ENCODE measurements at regions not wholly inside any gene's neighbourhood (a gene's known extent, or its start where the extent isn't known, plus 50 kb on each side); places are given as distances from the start of the nearest gene placed in this dataset.

DNA sequence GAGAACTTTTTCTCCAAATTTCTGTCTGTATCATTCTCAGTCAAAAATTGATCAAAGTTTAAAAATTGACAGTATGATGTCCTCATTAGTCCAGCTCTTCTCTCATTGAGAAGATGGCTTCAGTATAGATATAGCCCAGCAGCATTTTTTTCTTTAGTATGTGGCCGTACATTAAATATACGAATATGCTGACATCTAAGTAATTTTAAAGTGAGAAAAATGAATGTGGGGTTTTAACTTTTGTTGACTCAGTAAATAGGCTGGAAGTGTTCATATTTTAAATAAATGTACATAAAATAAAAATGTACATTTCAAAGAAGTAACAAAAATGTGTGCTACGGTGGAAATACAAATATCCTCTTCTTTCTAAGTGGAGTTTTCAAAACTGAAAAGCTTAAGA, 123.5 kb upstream of the PKN2 start:
- Histone ChIP-seq H3K27ac (no peak overlapping the region), H3K4me1 (no peaks in the 10 kb centered on the region), H3K9me3 (no peaks in the 10 kb centered on the region), H3K36me3 (no peaks in the 10 kb centered on the region), H3K4me3 (no peak overlapping the region), H3K27me3 (no peaks in the 10 kb centered on the region)
- intact Hi-C loops (cut with DNase I): no loop called here
- ATAC-seq (no peak), DNase-seq (no peak)
- 84 to 90% (median 89%) methylated on average over 3 of the region's 3 CpGs for WGBS, 4 donors
- TF ChIP-seq, protein P1, sequence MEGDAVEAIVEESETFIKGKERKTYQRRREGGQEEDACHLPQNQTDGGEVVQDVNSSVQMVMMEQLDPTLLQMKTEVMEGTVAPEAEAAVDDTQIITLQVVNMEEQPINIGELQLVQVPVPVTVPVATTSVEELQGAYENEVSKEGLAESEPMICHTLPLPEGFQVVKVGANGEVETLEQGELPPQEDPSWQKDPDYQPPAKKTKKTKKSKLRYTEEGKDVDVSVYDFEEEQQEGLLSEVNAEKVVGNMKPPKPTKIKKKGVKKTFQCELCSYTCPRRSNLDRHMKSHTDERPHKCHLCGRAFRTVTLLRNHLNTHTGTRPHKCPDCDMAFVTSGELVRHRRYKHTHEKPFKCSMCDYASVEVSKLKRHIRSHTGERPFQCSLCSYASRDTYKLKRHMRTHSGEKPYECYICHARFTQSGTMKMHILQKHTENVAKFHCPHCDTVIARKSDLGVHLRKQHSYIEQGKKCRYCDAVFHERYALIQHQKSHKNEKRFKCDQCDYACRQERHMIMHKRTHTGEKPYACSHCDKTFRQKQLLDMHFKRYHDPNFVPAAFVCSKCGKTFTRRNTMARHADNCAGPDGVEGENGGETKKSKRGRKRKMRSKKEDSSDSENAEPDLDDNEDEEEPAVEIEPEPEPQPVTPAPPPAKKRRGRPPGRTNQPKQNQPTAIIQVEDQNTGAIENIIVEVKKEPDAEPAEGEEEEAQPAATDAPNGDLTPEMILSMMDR (IDR thresholded peaks at IDR 0.05): no peak
- TF ChIP-seq POLR2A (IDR thresholded peaks at IDR 0.05): no peak

DNA sequence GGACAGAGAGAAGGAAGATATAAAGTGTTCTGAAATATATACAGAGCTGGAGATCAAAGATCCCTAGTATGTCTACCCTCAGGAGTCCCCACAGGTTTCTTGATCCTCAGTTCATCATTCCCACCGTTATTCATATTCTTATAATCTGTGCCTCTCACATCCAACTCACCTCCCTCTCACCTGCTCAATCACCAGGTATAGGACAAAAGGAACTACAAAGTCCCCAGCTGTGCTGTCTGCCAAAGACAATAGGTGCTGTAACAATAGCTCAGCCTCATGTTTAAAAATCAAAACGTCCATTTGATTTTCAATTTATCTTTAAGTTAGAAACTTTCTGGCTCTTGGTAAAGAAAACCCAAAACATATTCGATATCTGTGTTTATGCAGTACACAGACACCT, 121.1 kb upstream of the PKN2 start:
- no peak overlapping the region for H3K27ac ChIP-seq
- no peak overlapping the region for H3K4me3 ChIP-seq
- 62 to 73% (median 71%) methylated on average over 3 of the region's 3 CpGs for WGBS, 4 donors
- no peaks in the 10 kb centered on the region for H3K27me3 ChIP-seq
- no peaks in the 10 kb centered on the region for H3K4me1 ChIP-seq
- DNase-seq (no peak), ATAC-seq (no peak)
- H3K36me3 ChIP-seq: no peaks in the 10 kb centered on the region
- intact Hi-C loops (cut with DNase I): no loop called here
- TF ChIP-seq POLR2A (IDR thresholded peaks at IDR 0.05): no peak
- TF ChIP-seq, protein P1 (IDR thresholded peaks at IDR 0.05): no peak
- no peaks in the 10 kb centered on the region for H3K9me3 ChIP-seq

DNA sequence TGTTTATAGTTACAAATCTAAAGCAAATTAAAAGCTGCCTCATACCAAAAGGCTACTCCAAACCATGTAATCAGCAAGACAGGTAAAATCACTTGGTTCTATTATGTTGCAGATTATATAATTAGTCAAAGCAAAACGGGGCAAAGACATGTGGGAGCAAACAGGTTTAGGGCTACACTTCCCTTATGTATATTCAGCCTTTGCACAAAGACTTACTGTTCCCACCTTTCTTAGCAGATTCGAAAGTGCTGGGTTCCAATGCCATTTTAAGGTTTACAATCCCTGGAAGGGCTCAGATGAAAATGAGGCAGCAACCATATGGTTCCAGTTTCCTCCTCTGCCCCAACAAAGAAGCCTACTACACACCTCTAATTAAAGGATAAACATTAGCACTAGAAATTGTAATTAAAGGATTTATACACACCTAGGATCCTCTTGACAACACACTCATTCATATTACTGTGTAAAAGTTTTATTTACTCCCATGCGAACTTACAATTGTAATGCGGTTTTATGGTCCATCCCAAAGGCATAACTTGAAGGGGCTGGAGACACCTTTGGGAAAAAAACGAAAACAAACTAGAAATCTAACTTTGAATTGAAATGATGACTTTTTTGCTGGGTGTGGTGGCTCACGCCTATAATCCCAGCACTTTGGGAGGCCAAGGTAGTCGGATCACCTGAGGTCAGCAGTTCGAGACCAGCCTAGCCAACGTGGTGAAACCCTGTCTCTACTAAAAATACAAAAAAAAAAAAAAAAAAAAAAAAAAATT, 117.3 kb upstream of the PKN2 start:
- H3K4me3 ChIP-seq: no peak overlapping the region
- no peaks in the 10 kb centered on the region for H3K4me1 ChIP-seq
- WGBS, 4 donors: 80 to 84% (median 81%) methylated on average over 9 of the region's 9 CpGs
- H3K27me3 ChIP-seq: no peaks in the 10 kb centered on the region
- H3K9me3 ChIP-seq: no peaks in the 10 kb centered on the region
- DNase-seq (no peak), ATAC-seq (no peak)
- no peak overlapping the region for H3K27ac ChIP-seq
- TF ChIP-seq, protein P1 (IDR thresholded peaks at IDR 0.05): no peak
- no peak for TF ChIP-seq POLR2A (IDR thresholded peaks at IDR 0.05)
- intact Hi-C loops (cut with DNase I): no loop called here
- H3K36me3 ChIP-seq: no peaks in the 10 kb centered on the region

DNA sequence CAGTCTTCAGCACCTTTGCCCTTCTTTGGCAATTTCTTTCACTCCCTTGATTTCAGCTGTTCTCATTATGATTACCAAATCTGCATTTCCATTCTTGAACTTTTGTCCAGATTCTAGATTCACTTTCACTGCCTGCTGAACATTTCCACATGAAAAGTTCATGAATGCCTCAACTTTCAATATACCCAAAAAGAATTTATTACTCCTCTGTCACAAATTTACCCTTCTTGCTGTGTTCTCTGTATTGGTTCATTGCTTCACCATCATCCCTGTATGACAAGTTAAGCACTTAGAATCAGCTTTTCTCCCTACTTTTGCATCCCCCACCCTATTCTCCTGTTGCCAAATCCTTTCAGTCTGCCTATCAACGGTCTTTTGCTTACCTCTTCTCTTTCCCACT, 112.6 kb upstream of the PKN2 start:
- 65 to 86% (median 77%) methylated on average over 1 of the region's 1 CpG for WGBS, 4 donors
- intact Hi-C loops (cut with DNase I): no loop called here
- H3K4me3 ChIP-seq: no peak overlapping the region
- no peaks in the 10 kb centered on the region for H3K27me3 ChIP-seq
- H3K36me3 ChIP-seq: no peaks in the 10 kb centered on the region
- TF ChIP-seq, protein P1 (IDR thresholded peaks at IDR 0.05): no peak
- TF ChIP-seq POLR2A (IDR thresholded peaks at IDR 0.05): no peak
- no peak for ATAC-seq
- no peak overlapping the region for H3K27ac ChIP-seq
- no peaks in the 10 kb centered on the region for H3K4me1 ChIP-seq
- DNase-seq: no peak
- H3K9me3 ChIP-seq: no peaks in the 10 kb centered on the region
